NCI-H2171 (cell line): ENCODE measurements at regions not wholly inside any gene's neighbourhood (a gene's known extent, or its start where the extent isn't known, plus 50 kb on each side); places are given as distances from the start of the nearest gene placed in this dataset.
"Not testable (repeated sequence)": the region's sequence is repeated elsewhere in the genome, so short reads cannot be mapped to it uniquely, and the experiment has no call there.

Experiments used
- DNase-seq: peaks from one replicate; lab custom pipeline; 2025; lab: John Stamatoyannopoulos, UW

DNA sequence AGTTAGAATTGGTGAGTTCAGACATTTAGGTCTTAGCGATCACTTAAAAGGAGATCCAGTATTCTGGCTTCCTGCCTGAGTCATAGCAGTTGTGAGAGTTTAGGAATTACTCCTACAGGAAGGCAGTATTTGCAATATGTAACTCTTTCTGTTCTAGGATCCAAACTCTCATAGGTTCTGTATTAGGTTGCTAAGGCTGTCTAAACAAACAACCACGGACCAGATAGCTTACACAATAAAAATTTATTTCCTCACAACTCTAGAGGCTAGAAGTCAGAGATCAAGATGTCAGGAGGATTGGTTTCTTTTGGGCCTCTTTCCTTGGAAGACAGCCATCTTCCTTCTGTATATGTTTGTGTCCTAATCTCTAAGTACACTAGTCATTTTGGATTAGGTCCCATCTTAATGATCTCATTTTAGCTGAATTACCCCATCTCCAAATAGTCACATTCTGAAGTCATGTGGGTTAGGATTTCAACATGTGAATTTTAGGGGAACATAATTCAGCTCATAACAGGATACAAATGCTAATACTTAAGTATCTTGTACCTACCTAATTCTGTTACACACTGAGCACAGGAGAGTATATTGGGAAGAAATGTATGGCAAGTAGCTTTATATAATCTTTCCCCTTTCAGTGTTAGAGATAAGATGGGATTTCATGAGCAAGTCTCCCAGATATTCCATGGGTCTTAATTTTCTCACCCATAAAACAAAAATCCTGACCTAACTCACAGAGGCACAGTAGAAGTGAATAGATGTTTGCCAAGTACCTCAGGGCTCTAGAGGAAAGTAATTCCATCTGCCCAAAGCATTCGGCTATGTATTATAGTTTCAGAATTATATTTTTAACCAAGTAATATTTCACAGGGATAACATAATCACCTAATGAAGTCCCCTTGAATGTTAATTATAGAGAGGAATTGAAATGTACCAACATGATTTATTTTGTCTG, 144.4 kb downstream of the PTBP2 start:
- no peak for DNase-seq

DNA sequence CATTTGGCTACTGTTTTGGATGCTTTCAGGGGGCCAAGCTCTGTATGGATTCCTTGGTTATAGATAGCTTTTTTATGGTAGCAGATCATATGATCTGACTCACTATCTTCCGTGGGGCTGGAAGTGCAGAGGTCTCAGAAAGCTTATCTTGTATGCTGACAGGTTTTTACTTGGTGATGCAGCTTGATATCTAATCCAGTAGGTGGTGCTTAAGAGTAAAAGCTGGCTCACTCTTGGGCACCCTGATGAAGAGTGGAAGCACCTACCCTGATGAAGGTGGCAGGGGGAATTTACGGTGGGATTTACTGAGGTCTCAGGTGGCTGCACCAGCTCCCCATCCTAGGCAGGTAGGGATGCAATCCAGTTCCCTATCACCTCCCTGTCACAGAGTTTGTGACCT, 151.2 kb downstream of the PTBP2 start:
- DNase-seq = no peak

DNA sequence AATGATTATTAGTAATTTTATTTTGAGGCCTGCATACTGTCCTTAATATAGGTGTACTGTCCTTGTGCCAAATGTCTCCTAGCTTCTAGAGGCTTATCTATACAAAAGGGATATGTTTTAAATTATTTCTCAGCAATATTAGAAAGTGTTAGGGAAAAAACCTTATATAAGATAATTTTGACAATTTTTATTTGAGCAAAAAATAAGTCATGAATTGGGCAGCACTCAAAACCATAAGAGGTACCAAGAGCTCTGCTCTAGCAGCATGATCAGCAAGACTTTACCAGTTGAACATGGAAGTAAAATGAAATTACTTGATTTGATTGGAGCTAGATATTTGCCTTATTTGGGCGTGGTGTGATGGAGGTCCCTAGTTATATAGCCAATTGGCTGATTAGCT, 157.1 kb downstream of the PTBP2 start:
- DNase-seq = no peak

DNA sequence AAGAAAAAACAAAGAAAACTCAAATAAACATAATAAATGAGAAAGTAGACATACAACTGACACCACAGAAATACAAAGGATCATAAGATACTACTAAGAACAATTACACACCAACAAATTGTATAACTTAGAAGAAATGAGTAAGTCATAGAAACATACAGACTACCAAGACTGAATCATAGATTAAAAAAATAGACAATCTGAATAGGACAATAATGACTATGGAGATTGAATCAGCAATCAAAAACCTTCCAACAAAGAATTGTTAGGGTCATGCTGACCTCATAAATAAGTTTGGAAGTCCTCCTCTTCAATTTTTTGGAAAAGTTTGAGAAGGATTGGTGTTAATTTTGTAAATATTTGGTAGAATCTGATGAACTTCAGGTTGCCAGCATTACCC, 159.0 kb downstream of the PTBP2 start:
- DNase-seq = no peak

DNA sequence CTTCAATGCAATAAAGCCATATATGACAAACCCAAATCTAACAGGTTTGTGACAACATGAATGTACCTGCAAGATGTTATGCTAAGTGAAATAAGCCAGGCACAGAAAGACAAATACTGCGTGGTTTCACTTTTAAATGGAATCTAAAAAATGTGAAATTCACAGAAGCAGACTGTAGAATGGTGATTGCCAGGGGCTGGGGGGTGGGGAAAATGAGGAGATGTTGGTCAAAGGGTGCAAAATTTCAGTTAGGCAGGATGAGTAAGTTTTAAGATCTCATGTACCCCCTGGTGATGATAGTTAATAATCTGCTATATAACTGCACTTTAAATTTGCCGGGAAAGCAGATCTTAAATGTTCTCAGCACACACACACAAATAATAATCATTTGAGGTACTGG, 160.5 kb downstream of the PTBP2 start:
- DNase-seq = no peak

DNA sequence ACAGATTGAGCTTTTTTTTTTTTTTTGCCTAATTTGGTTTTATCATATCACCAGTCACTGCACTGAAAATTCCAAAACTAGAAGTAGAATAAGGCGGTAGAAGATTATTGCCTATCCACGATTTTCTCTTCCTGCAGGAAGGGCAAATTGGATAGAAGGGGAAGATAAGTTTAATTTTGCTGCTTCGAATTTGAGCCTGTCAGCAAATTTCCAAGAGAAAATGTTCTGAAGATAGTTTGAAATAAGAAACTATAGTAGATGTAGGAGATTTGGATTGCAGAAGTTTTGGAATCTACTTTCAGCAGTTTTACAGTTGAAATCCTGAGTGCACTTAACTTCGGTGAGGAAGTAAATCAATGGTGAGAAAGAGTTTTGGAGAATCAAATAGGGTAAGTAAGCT, 164.9 kb downstream of the PTBP2 start:
- no peak for DNase-seq

DNA sequence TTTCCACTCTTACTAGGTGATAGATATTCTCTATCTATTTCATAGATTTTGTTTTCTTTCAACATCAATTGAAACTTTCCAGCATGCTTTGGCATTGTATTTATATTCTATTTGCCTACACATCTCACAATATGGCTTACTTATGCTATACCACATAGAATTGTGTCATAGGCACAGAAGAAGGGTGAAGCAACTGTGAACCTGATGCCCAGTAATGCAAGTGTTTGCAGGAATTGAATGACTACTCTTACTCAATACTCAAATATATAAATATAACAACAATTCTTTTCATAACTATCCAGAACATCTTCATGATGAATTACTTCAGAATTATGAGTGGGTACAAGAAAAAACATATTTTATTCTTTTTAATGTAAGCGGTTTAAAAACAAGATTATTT, 165.9 kb downstream of the PTBP2 start:
- no peak for DNase-seq

DNA sequence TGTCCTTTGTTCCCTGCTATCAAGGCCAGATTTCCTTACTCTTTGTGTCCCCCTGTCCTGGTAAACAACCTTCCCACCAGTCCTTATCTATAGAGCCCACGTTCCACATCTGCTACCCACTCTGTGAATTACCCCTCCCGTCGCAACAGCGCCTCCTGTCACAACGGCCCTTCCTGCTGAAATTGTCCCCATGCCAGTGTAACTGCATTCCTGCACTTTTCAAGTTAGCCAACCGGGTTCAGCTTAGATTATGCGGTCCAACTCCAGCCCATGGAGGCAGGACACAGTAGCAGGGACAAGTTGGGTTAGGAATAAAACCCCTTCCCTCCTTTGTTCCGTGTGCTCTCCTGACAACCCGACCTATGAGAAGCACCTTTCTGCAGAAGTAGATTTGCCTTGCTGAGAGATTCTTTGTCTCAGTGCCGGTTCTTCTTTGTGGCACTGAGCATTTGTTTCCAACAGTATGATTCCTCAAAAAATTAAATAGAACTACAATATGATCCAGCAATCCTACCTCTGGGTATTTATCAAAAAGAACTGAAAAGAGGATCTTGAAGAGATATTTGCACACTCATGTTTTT, 180.3 kb downstream of the PTBP2 start:
- DNase-seq = no peak

DNA sequence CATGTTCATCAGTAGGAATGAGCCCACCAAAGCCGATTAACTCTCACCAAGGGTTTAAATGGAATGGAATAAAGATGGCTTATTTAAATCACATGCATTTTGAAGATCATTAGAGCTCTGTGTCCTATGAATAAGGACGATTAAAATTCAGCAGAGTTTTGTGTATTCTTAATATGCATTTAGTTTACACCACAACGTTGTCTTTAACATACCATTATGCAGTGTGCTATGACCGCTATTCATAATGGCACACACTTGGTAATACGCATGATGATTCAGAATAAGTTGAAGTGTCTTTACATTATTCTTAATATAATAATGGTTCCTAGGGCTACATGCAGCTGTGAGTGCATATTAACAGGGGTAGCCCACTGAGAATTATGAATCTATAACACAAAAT, 190.7 kb downstream of the PTBP2 start:
- DNase-seq = no peak

DNA sequence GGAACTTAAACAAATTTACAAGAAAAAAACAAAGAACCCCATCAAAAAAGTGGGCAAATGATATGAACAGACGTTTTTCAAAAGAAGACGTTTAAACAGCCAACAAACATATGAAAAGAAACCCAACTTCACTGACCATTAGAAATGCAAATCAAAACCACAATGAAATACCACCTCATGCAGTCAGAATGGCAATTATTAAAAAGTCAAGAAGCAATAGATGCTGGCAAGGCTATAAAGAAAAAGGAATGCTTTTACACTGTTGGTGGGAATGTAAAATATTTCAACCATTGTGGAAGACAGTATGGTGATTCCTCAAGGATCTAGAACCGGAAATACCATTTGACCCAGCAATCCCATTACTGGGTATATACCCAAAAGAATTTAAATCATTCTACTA, 194.1 kb downstream of the PTBP2 start:
- not testable (repeated sequence) for DNase-seq

DNA sequence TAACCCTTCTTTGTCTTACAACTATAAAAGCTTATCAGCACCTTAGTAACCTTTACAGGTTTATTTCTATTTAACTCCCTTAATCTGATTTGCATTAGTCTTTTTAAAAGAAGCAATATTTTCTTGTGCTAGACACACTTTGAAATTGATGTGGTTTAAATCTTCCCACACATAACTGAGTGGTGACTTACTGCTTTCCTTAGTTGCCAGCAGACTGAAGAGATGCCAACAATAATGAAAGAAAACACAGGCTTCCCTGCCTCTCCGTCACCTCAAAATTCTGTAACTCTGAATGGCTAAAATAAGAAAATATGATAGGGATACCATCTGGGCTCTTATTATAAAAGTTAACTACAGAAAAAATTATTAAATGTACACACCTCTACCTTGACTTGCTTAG, 196.8 kb downstream of the PTBP2 start:
- DNase-seq = no peak

DNA sequence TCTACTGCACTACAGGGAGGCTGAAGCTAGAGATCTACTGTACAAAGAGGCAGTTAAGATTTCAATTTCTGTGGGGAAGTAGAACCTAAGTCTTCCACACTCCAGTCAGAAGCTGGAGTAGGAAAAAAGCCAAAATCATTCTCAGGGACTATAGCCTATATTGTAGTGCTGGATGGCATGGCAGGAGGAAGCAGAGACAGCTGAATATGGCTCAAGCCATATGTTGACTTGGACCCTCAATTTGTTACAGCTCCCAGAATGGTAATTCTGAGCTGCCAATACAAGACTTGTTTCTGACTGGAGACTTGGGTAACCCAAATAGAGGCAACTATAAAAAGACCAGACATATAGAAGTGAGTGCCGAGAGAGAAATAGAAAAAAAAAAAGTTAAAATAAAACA, 200.6 kb downstream of the PTBP2 start:
- no peak for DNase-seq

DNA sequence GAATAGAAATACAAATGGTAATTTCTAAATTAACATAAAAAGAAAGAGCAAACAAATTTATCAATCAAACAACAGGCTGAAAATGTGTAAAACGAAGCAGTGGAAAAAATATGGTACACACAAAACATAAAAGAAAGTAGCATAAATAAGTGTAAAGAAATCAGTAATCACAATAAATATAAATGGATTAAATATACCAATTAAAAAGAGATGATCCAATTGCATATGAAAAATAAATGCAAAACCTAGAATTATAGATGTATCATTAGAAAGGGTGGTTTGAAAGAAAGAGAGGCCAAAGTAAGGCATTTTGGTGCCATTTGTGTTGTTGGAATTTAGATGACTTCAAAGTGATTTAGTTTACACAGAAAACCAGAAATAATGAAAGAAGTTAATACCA, 202.2 kb downstream of the PTBP2 start:
- DNase-seq = no peak

DNA sequence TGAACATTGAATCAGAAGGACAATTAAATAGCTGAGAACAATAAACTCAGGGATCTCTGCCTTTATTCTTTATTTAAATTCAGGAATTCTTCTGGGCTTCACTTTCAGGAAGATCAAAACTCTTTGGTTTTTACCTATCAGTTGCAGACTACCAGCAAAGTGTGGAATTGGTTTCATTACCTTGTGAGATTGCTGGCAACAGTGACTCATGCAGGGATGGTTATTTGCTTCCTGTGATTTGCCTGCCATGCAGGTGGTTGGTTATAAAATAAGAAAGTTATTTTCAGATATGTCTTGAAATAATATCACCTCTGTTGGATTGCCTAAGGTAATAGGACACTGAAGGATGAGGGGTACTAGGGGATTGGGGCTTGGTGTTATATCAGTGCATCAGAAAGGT, 204.6 kb downstream of the PTBP2 start:
- no peak for DNase-seq

DNA sequence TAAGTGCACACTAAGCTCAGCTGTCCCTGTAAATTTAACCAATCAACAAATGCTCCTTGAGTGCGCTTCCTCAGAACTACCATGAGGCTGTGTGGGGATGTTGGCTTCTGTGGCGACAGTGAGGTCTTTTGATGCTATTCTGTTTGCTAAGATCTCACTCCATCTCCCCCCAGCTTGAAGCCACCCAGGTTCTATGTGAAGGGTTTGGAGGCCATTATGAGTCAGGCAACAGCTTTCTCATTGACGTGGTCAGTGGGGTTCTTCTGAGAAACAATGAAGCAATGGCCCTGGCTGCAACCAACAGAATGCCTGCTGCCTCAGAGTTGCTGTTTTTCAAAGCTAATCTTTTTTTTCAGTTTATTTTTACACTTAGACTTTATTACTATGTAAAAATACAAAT, 205.5 kb downstream of the PTBP2 start:
- DNase-seq = no peak

DNA sequence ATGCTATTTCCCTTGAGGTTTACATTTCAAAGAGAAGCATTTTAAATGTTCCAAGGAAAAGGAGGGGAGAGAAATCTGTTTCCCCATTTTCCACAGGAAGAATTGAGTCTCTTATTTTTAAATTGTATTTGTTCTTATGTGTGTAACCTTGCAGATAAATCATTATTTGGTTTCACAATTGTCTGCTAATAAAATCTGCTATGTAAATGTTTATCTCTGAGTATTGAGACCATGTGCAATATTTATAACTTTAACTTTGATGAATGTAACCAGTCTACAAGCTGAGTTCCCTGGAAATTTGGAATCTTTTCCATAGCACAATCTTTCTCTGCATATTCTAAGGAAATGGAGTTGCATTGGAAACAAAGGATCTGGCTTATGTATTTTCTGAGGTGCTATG, 209.6 kb downstream of the PTBP2 start:
- DNase-seq = no peak

DNA sequence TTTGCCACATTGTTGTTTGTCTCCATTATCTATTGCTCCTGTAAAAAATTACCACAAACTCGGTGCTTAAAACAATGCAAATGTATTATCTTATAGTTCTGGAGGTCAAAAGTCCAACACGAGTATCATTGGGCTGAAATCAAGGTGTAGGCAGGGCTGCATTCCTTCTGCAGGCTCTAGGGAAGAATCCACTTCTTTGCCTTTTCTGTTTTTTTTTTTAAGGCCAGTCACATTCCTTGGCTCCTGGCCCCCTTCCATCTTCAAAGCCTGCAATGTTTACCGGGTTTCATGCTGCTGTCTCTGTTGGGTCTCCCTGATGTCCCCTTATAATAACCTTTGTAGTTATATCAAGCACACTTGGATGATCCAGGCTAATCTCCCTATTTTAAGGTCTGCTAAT, 212.7 kb downstream of the PTBP2 start:
- DNase-seq = no peak

DNA sequence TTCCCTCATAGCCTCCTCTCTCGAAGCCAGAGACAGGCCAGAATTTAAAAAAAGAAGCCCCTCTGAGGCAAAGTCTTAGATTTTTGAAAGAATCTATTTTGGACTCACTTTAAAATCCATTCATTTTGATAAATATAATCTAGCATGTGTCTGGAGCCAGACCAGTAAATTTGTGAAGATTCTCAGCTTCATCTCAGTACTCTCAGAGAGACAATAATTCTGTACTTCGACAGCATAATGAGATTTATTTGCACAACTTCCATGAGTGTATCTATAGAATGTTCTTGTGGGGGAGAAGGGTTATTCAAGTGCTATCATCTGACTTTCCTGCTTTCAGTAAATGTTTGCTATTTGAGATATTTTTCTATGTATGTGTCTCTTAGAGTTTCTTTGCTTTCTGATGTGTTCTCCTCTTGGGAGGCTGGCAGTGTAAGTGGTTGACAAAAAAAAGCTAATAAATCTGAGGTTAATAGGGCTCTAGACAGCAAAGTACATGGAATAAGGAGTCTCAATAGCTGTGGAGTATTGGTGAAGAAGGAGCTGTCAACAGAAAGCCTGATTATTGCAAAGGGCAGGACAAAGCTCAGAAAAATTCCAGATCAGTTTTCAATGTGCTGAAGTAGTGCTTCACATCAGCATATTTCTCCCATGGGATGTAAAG, 223.0 kb downstream of the PTBP2 start:
- no peak for DNase-seq

DNA sequence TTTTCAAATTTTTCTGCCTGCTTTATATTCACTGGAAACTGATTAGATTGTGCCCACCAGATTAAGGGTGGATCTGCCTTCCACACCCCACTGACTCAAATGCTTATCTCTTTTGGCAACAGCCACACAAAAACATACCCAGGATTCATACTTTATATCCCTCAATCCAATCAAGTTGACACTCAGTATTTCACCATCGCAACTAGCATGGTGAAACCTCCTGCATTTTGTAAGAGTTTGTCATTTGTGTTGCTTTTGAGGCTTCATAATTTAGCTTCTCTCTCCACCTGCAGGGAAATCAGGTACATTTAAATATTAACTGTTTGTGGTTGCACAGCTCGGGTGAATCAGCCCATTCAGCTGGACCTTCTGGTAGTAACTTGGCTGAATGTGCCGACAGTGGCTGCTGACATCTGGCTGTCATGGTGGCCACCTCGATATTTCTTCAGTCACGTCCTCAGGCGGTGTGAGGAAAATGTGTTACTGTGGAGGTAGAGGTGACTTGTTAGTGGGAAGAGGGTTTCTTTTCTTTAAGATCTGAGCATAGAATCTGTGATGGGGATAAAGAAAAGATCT, 224.0 kb downstream of the PTBP2 start:
- DNase-seq = no peak

DNA sequence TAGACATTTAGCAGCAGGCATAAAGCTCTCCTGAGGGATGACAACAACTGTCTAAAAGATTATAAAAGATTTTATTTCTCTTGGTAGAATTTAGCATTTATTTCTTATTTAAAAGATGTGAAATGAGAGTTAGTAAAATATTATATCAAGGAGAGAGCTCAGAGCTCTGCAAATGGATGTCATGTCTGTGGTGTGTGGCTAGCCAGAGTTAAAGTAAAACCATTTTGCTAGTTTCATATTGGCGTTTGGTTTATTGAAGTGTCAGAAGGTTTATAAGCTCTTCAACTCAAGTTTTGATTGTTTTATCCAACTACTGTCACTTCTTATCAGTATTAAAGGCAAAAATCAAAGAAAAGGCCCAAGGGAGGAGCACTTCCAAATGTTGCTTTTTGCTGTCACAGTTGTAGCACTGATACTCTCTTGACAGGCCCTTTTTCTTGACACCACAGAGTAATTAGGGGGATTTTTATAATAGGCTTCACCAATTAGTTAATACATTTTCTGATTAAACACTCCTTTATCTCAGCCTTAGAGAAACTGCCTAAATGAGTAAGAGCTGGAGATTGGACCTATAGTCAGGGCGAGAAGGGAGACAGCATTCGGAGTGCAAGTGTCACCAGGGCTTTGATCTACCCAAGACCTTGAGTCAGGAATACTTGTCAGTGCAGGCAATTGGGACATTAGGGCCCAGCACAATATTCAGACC, 233.9 kb downstream of the PTBP2 start:
- no peak for DNase-seq

DNA sequence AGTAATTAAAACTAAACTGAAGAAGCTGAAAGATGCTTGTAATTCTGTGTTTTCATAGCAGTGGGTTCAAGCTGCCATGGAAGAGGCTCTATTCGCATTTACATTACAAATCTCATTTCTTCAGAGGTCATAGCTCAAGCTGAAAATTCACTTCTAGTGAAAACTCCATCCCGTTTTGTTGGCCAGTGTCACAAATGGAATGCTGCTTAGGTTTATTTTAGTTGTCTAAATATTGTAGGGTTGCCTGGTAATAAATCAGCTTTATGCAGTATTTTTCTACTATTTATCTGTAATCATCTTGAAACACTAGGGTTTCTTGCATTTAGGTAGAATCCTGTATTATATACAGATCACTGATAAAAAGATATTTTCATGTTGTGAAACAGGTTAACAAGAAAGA, 240.6 kb downstream of the PTBP2 start:
- DNase-seq = no peak

DNA sequence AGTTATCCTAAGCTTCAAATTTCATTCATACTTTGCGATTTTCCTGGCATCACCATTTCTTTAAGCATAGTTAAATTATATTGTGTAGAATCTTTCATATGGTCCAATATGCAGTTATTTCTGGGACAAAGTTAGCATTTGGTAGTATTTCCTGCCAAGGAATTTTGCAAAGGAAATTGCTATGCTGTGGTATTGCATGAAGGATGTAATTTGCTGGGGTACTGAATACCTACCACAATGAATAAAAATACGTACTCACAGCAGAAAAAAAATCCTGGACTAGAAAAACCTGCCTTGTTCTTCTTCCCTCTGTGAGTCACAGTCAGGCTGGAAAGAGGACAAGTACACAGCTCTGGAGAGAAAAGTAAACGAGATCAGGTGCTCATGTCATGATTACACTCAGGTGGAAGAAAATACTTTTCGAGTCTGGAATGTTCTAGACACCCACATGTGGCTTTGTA, 241.2 kb downstream of the PTBP2 start:
- DNase-seq = no peak
